ENCODE measurements at regions not wholly inside any gene's neighbourhood (a gene's known extent, or its start where the extent isn't known, plus 50 kb on each side); places are given as distances from the start of the nearest gene placed in this dataset.

DNA sequence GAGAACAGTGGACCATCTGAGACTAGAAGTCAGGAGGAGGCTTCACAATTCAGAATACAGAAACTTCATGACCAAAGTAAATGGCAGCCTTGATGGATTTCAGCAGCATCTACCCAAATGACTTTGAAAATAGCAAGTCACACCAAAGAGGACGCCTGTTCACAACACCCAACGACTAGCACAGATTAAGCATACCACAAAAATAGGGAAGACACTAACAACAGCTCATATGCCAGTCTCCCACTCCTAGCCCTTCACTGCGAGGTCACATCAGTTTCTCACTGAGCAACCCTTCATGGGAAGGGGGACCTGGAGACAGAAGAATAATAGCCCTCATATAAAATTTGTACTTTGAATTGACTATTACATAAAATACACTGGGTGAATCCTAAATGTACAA lies 228.4 kb upstream of the SLC39A10 start:
- Histone ChIP-seq H3K27ac (ENCODE audit: low read length in 2 of 2) (no peak overlapping the region), H4K20me1 (ENCODE audit: control insufficient read depth, insufficient read depth, low read length, poor library complexity, severe bottlenecking) (no peaks in the 10 kb centered on the region), H3K27me3 (replicated peaks in 1 of 4; ENCODE audit: control extremely low read depth in 1 of 4, control insufficient read depth in 3 of 4, insufficient read depth in 4 of 4, low read length in 3 of 4) (no peaks in the 10 kb centered on the region), H3K4me3 (ENCODE audit: control extremely low read depth in 1 of 5, extremely low read depth in 1 of 5, insufficient read depth in 1 of 5, low read depth in 2 of 5, low read length in 4 of 5) (no peak overlapping the region), H3K4me1 (ENCODE audit: control insufficient read depth in 2 of 2, insufficient read depth in 2 of 2, low read length in 2 of 2) (no peaks in the 10 kb centered on the region), H3K4me2 (replicated peaks; ENCODE audit: low read depth, low read length, poor library complexity, severe bottlenecking) (no peak overlapping the region), H3K9ac (ENCODE audit: low read length) (no peak overlapping the region), H3K36me3 (replicated peaks in 1 of 2; ENCODE audit: control extremely low read depth in 1 of 2, control insufficient read depth in 1 of 2, extremely low read depth in 1 of 2, insufficient read depth in 2 of 2, low read length in 1 of 2) (no peaks in the 10 kb centered on the region), H3K9me3 (ENCODE audit: control extremely low read depth in 1 of 3, control insufficient read depth in 2 of 3, insufficient read depth in 1 of 3, low read length in 2 of 3) (no peaks in the 10 kb centered on the region), H2AFZ (ENCODE audit: insufficient read depth, low read depth, low read length, poor library complexity, severe bottlenecking) (no peak overlapping the region), H3K79me2 (ENCODE audit: control insufficient read depth, insufficient read depth, low read length) (no peaks in the 10 kb centered on the region)
- Mint-ChIP-seq H3K9me3 (ENCODE audit: insufficient read depth) (no peaks in the 10 kb centered on the region), H3K4me1 (no peaks in the 10 kb centered on the region), H3K27me3 (no peaks in the 10 kb centered on the region), H3K27ac (no peak overlapping the region), H3K4me3 (no peak overlapping the region)
- WGBS (ENCODE audit: insufficient coverage): 48% methylated on average over 2 of the region's 3 CpGs
- CTCF ChIA-PET: no interaction called here
- POLR2A ChIA-PET: no interaction called here
- DNase-seq (no peak), ATAC-seq (ENCODE audit: low read depth) (no peak)
- intact Hi-C loops (cut with micrococcal nuclease): no loop called here
- no peak for TF ChIP-seq EZH2 (IDR thresholded peaks at IDR 0.05; ENCODE audit: borderline replicate concordance, insufficient read depth, low read depth, low read length, poor library complexity, severe bottlenecking)
- TF ChIP-seq, protein P1, sequence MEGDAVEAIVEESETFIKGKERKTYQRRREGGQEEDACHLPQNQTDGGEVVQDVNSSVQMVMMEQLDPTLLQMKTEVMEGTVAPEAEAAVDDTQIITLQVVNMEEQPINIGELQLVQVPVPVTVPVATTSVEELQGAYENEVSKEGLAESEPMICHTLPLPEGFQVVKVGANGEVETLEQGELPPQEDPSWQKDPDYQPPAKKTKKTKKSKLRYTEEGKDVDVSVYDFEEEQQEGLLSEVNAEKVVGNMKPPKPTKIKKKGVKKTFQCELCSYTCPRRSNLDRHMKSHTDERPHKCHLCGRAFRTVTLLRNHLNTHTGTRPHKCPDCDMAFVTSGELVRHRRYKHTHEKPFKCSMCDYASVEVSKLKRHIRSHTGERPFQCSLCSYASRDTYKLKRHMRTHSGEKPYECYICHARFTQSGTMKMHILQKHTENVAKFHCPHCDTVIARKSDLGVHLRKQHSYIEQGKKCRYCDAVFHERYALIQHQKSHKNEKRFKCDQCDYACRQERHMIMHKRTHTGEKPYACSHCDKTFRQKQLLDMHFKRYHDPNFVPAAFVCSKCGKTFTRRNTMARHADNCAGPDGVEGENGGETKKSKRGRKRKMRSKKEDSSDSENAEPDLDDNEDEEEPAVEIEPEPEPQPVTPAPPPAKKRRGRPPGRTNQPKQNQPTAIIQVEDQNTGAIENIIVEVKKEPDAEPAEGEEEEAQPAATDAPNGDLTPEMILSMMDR (IDR thresholded peaks at IDR 0.05): no peak

DNA sequence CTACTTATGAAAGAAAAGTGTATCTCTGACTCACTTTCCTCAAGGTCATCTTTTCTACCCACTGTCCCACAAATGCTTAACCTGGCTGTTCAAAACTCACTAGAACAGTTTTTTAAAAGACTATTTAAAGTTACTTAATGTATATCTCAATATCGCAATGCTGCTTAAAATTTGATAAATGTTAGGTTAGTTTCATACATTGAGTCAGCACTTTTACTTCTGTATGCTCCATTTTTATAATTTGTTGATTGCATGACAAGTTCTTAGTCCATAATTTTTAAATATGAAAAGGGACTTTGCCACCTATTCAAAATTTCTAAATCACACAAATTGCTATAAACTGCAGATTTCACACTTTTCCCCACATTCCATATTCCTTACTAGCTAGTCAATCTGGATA lies 231.7 kb upstream of the SLC39A10 start:
- POLR2A ChIA-PET: no interaction called here
- Histone ChIP-seq H3K36me3 (replicated peaks in 1 of 2; ENCODE audit: control extremely low read depth in 1 of 2, control insufficient read depth in 1 of 2, extremely low read depth in 1 of 2, insufficient read depth in 2 of 2, low read length in 1 of 2) (no peaks in the 10 kb centered on the region), H4K20me1 (ENCODE audit: control insufficient read depth, insufficient read depth, low read length, poor library complexity, severe bottlenecking) (no peaks in the 10 kb centered on the region), H3K4me2 (replicated peaks; ENCODE audit: low read depth, low read length, poor library complexity, severe bottlenecking) (no peak overlapping the region), H2AFZ (ENCODE audit: insufficient read depth, low read depth, low read length, poor library complexity, severe bottlenecking) (no peak overlapping the region), H3K27ac (ENCODE audit: low read length in 2 of 2) (no peak overlapping the region), H3K9me3 (ENCODE audit: control extremely low read depth in 1 of 3, control insufficient read depth in 2 of 3, insufficient read depth in 1 of 3, low read length in 2 of 3) (no peaks in the 10 kb centered on the region), H3K4me1 (ENCODE audit: control insufficient read depth in 2 of 2, insufficient read depth in 2 of 2, low read length in 2 of 2) (no peaks in the 10 kb centered on the region), H3K4me3 (ENCODE audit: control extremely low read depth in 1 of 5, extremely low read depth in 1 of 5, insufficient read depth in 1 of 5, low read depth in 2 of 5, low read length in 4 of 5) (no peak overlapping the region), H3K9ac (ENCODE audit: low read length) (no peak overlapping the region), H3K27me3 (replicated peaks in 1 of 4; ENCODE audit: control extremely low read depth in 1 of 4, control insufficient read depth in 3 of 4, insufficient read depth in 4 of 4, low read length in 3 of 4) (no peaks in the 10 kb centered on the region), H3K79me2 (ENCODE audit: control insufficient read depth, insufficient read depth, low read length) (no peaks in the 10 kb centered on the region)
- H3K4me1 Mint-ChIP-seq: no peaks in the 10 kb centered on the region
- H3K27me3 Mint-ChIP-seq: no peaks in the 10 kb centered on the region
- TF ChIP-seq, protein P1 (IDR thresholded peaks at IDR 0.05): no peak
- no peak for TF ChIP-seq EZH2 (IDR thresholded peaks at IDR 0.05; ENCODE audit: borderline replicate concordance, insufficient read depth, low read depth, low read length, poor library complexity, severe bottlenecking)
- CTCF ChIA-PET: no interaction called here
- H3K9me3 Mint-ChIP-seq (ENCODE audit: insufficient read depth): no peaks in the 10 kb centered on the region
- ATAC-seq (ENCODE audit: low read depth): no peak
- H3K27ac Mint-ChIP-seq: no peak overlapping the region
- WGBS (ENCODE audit: insufficient coverage): no CpG with 5 or more reads among the region's 1 CpG
- no peak for DNase-seq
- no peak overlapping the region for H3K4me3 Mint-ChIP-seq
- intact Hi-C loops (cut with micrococcal nuclease): no loop called here

All from B cell (primary cell).